GM21825 (cell line): ENCODE measurements at regions not wholly inside any gene's neighbourhood (a gene's known extent, or its start where the extent isn't known, plus 50 kb on each side); places are given as distances from the start of the nearest gene placed in this dataset.

Source experiments
- ATAC-seq: cut with Tn5 transposase; IDR thresholded peaks from one replicate; pipeline ENCODE4 v1.9.1; 2021; ENCODE audit warnings: mild to moderate bottlenecking, moderate library complexity; ENCODE audit not compliant: unreplicated experiment

- no peak for ATAC-seq
Measured at GRCh38 chr6:22455378-22455777, 114.0 kb upstream of the HDGFL1 start.

DNA sequence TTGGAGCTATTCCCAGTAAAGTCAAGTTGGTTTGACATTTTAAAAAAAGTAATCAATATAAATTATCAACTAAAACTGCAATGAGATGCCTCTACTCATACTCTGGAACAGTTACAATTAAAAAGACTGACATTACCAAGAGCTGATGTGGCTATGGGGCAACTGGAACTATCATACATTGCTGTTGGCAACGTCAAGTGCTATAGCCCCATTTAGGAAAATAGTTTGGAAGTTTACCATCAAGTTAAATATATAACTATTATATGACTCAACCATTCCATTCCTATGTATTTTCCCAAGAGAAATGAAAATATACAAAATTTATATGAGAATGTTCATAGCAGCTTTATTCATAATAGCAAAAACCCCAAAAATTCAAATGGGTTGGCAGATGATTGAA lies 111.4 kb upstream of the HDGFL1 start:
- ATAC-seq: no peak

GRCh38 chr6:22466665-22467245 lies 102.6 kb upstream of the HDGFL1 start:
- ATAC-seq: no peak

DNA sequence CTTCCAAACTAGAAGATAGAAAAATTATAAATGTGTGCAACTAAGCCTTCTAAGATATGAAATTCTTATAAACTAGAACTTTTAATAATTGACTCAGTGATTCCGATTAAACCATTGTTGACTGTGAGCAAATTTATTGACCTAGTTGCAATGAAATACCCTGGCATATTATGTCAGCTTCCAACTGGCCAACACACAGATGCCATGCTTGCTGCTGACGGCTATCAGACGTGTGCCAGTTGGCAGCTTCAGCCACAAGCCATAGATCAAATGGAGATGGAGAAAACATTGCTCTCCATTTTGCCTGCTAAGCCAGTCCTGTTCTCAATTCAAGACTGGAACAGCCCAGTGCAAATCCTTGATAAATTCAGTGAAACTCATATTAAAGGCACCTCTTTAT lies 101.7 kb upstream of the HDGFL1 start:
- no peak for ATAC-seq

- no peak for ATAC-seq
Measured at GRCh38 chr6:22468256-22468965, 101.0 kb upstream of the HDGFL1 start.

DNA sequence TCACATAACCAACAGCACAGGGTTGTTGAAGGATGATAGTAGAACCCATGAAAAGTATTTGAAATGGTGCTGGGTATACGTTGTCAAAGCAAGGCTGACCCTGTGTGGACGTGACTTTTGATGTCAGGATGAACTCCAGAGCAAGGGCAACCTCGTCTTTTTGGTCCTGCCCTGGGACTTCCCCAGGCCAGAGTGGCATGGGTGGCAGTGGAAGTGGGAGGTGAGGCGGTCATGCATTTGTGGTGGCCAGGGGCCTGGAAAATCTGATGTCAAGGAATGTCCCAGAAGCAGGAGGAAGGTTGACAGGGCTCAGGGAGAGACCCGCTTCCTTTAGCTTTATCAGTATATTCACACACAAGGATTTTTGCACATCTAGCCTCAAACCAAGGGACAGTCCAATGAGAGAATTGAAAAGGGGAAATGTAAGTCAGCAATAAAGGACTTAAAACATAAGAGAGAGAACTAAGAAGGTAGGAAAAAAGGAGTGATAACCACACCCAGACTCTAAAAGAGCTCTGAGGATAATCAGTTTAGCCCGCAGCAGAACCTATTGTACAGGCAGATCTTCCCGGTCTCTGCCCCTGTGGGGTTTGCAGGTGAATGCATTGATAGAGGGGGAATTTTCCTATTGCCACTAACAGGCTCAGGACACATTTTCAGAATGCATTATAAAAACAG lies 98.8 kb upstream of the HDGFL1 start:
- ATAC-seq: no peak

DNA sequence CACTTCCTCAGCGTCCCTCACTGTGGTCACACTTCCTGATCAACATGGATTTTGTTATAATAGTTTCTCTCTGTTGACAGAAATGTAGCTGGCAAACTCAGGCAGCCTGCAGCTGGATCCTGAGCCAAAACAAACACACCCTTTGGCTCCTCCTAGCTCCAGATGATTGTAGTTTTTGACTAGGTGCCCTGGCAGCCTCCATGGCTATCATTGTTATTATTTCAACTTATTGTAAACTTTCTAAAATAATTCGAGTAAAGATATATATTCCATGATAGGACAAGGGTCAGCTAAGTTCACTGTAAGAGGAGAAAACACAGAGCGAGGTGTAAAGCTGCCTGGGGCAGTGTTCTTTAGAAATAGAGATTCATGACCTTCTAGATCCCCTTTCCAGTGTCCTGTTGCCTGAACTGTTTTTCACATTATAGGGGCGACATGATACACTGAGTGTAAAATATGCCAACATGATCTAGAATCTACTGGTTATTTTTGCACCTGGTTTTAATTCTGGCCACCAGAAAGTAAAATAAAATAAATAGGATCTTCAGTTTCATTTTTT lies 98.2 kb upstream of the HDGFL1 start:
- ATAC-seq: no peak

- ATAC-seq: no peak
Measured at GRCh38 chr6:22471746-22472145, 97.6 kb upstream of the HDGFL1 start.

DNA sequence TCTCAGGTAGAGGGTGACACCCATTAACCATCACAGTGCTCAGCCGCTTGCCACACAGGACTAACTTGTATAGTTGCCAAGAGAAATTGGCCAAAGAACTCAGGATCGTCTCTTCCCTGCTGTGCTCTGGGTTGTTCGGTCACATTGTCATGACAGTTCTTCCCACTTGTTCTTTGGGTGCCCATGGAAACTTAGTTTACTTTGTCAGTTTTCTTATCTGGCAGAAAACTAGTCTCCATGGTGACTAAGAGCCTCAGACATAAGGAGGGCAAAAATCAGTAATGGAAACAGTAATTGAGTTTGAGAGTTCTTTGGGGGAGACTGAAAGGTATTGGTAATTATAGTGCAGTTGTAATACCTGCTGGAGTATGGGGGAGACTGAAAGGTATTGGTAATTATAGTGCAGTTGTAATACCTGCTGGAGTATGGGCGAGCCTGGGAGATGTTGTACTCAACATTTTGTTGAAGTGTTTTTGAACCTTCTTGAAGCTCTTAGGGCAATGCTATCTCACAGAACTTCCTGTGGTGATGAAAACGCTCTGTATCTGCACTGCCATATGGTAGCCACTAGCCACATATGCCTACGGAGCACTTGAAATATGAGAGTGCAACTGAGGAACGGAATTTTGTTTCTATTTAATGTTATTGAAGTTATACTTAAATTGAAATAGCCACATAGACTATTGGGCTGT lies 95.2 kb upstream of the HDGFL1 start:
- ATAC-seq: no peak

- no peak for ATAC-seq
Measured at GRCh38 chr6:22476811-22477390, 92.5 kb upstream of the HDGFL1 start.

DNA sequence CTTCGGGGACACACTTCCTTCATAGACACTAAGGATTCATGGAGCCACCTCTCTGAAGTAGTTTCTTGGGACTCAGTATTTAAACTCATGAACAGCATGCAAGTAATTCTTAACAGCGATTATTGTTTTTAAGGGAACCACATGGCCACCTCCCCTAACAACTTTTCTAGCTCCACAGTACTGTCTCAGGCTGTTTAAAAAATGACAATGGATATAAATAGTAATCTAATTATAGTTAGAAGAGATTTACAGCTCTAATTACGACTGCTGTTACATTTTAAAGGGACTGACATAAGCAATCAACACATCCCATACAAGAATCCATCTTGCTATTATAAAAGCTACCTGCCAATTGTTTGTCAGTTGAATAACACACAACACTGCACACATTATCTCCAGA lies 72.1 kb upstream of the HDGFL1 start:
- ATAC-seq: no peak

- ATAC-seq: no peak
Measured at GRCh38 chr6:22499815-22500214, 69.6 kb upstream of the HDGFL1 start.

DNA sequence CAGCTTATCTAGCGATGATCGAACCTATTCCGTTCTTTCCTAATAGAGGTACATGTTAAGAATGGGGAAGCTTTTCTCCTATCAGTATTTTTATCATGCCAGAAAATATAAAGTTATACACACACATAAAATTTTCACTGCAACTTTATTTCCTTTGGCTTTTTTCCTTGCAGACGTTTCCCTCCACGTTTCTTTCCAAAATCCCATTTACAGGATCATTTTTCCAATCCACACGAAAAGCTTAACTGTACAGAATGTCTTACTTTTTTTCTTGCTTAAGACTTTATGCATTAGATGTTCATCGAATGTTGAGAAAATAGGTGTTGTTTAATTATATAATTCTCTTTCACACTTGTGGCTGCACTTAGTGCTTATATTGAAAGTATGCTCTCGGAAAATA lies 62.9 kb upstream of the HDGFL1 start:
- no peak for ATAC-seq

- no peak for ATAC-seq
Measured at GRCh38 chr6:22512686-22513427, 56.5 kb upstream of the HDGFL1 start.

DNA sequence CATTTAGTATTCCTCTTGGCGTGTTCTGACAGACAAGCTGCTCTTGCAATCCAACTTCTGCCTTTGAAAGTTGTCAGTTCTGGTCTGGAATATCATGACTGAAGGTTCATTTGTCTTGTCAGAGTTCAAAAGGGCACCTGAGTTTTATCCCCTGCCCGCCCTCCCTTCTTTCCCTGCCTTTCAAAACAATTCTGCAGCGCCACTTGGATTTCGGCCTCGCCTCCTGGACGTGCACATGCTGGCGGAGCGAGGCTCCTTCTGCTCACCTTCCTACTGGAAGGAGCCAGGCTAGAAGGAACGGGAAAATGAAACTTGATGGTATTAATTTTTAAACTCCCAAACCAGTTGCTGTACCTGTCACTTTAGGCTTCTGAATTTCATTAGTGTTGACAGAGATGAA lies 55.7 kb upstream of the HDGFL1 start:
- no peak for ATAC-seq

- no peak for ATAC-seq
Measured at GRCh38 chr6:22519237-22519636, 50.1 kb upstream of the HDGFL1 start.
